Keratinocyte (primary cell): ENCODE measurements at regions not wholly inside any gene's neighbourhood (a gene's known extent, or its start where the extent isn't known, plus 50 kb on each side); places are given as distances from the start of the nearest gene placed in this dataset.

Experiments
- EZH2 ChIP-seq: IDR thresholded peaks from one replicate; pipeline ENCODE4 v1.6.1; 2012; ENCODE audit warnings: inconsistent platforms, mild to moderate bottlenecking, low read length, moderate library complexity
- TF ChIP-seq, protein P1 (sequence below), 3 experiments: IDR thresholded peaks in 1 of 3; conservative IDR thresholded peaks in 1 of 3; optimal IDR thresholded peaks in 1 of 3; 2 replicates in 2 of 3; 3 replicates in 1 of 3; pipeline versions ENCODE3 to v1.5.1; 2011; ENCODE audit warnings: low read length in 3 of 3, mild to moderate bottlenecking in 3 of 3, moderate library complexity in 2 of 3, control low read depth in 1 of 3, inconsistent platforms in 1 of 3; ENCODE audit not compliant: insufficient read depth in 2 of 3; ENCODE audit errors: extremely low read depth in 1 of 3

DNA sequence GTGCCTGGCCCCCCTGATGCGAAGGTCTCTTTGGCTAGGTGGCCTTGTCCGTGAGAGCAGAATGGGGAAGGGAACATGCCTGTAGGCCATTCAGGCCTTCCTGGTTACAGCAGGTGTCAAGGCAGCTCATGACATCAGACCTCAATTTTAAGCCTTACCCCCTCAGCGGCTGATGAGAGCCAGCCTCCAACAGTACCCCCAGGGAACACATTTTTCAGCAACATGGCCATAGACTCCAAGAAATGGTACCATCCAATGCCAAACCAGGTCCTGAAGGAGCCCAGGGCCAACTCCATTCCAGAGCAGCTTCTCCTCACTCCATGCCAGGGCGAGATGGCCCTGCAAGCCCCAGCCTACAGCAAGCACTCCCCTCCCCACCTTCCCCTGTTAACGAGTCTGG lies 199.2 kb downstream of the SMAD2 start:
- TF ChIP-seq, protein P1, sequence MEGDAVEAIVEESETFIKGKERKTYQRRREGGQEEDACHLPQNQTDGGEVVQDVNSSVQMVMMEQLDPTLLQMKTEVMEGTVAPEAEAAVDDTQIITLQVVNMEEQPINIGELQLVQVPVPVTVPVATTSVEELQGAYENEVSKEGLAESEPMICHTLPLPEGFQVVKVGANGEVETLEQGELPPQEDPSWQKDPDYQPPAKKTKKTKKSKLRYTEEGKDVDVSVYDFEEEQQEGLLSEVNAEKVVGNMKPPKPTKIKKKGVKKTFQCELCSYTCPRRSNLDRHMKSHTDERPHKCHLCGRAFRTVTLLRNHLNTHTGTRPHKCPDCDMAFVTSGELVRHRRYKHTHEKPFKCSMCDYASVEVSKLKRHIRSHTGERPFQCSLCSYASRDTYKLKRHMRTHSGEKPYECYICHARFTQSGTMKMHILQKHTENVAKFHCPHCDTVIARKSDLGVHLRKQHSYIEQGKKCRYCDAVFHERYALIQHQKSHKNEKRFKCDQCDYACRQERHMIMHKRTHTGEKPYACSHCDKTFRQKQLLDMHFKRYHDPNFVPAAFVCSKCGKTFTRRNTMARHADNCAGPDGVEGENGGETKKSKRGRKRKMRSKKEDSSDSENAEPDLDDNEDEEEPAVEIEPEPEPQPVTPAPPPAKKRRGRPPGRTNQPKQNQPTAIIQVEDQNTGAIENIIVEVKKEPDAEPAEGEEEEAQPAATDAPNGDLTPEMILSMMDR (optimal IDR thresholded peaks at IDR 0.05 in 1 of 3, IDR thresholded peaks at IDR 0.05 in 1 of 3, conservative IDR thresholded peaks at IDR 0.05 in 1 of 3; ENCODE audit: extremely low read depth in 1 of 3, insufficient read depth in 2 of 3, low read length in 3 of 3), result no peak
- no peak for TF ChIP-seq EZH2
